Mesenchymal stem cell (in vitro differentiated cells and primary cell): ENCODE measurements at regions not wholly inside any gene's neighbourhood (a gene's known extent, or its start where the extent isn't known, plus 50 kb on each side); places are given as distances from the start of the nearest gene placed in this dataset.

Experiments
- DNase-seq: peaks from one replicate; pipeline ENCODE4 v3.0.0-alpha.2; 2013
- H2AFZ ChIP-seq: one replicate; pipeline ENCODE4 v1.6.1; 2013; ENCODE audit warnings: low read depth, mild to moderate bottlenecking, control low read depth, inconsistent platforms, low read length, moderate library complexity
- H2AK5ac ChIP-seq: 2 replicates; pipeline ENCODE4 v1.6.1; 2013; ENCODE audit warnings: low read length, moderate library complexity, mild to moderate bottlenecking, inconsistent platforms; ENCODE audit not compliant: severe bottlenecking
- H2BK120ac ChIP-seq: one replicate; pipeline ENCODE4 v1.6.1; 2013; ENCODE audit warnings: low read depth, mild to moderate bottlenecking, inconsistent platforms, low read length, moderate library complexity
- H2BK12ac ChIP-seq, 2 experiments: one replicate each; pipeline ENCODE4 v1.6.1; 2013; ENCODE audit warnings: inconsistent platforms in 2 of 2, low read length in 2 of 2, mild to moderate bottlenecking in 2 of 2, moderate library complexity in 2 of 2, control low read depth in 1 of 2
- H2BK15ac ChIP-seq: one replicate; pipeline ENCODE4 v1.6.1; 2013; ENCODE audit warnings: mild to moderate bottlenecking, low read depth, inconsistent platforms; ENCODE audit not compliant: poor library complexity, severe bottlenecking
- H2BK5ac ChIP-seq: 2 replicates; pipeline ENCODE4 v1.6.1; 2013; ENCODE audit warnings: low read depth, mild to moderate bottlenecking, low read length, control low read depth, inconsistent platforms; ENCODE audit not compliant: poor library complexity, severe bottlenecking
- H3K14ac ChIP-seq, 2 experiments: one replicate each; pipeline ENCODE4 v1.6.1; 2013; ENCODE audit warnings: inconsistent platforms in 2 of 2, low read length in 2 of 2, control low read depth in 1 of 2, mild to moderate bottlenecking in 1 of 2, moderate library complexity in 1 of 2
- H3K18ac ChIP-seq, 2 experiments: one replicate each; pipeline ENCODE4 v1.6.1; 2013; ENCODE audit warnings: inconsistent platforms in 2 of 2, low read length in 2 of 2, control low read depth in 1 of 2, low read depth in 1 of 2, mild to moderate bottlenecking in 1 of 2
- H3K23ac ChIP-seq, 2 experiments: one replicate each; pipeline ENCODE4 v1.6.1; 2013; ENCODE audit warnings: inconsistent platforms in 2 of 2, low read length in 2 of 2, mild to moderate bottlenecking in 2 of 2, moderate library complexity in 2 of 2, control low read depth in 1 of 2
- H3K27ac ChIP-seq: 2 replicates; pipeline ENCODE4 v1.5.1; 2013; ENCODE audit warnings: mild to moderate bottlenecking, moderate library complexity, low read length, control low read depth, inconsistent platforms; ENCODE audit not compliant: poor library complexity, severe bottlenecking
- H3K27me3 ChIP-seq, 2 experiments: 2 replicates each; pipeline versions ENCODE4 v1.6.1 to v1.7.0; 2013; ENCODE audit warnings: low read length in 2 of 2, mild to moderate bottlenecking in 2 of 2, moderate library complexity in 2 of 2, control low read depth in 1 of 2, inconsistent platforms in 1 of 2; ENCODE audit not compliant: control insufficient read depth in 1 of 2, insufficient read depth in 1 of 2
- H3K36me3 ChIP-seq, 2 experiments: 2 replicates each; pipeline versions ENCODE4 v1.6.1 to v1.7.0; 2013; ENCODE audit warnings: low read length in 2 of 2, control low read depth in 1 of 2, inconsistent platforms in 1 of 2, low read depth in 1 of 2, mild to moderate bottlenecking in 1 of 2; ENCODE audit not compliant: insufficient read depth in 2 of 2, control insufficient read depth in 1 of 2
- H3K4ac ChIP-seq, 2 experiments: one replicate each; pipeline ENCODE4 v1.6.1; 2013; ENCODE audit warnings: inconsistent platforms in 2 of 2, low read length in 2 of 2, mild to moderate bottlenecking in 2 of 2, moderate library complexity in 2 of 2, control low read depth in 1 of 2, low read depth in 1 of 2
- H3K4me1 ChIP-seq: 2 replicates; pipeline ENCODE4 v1.6.1; 2013; ENCODE audit warnings: low read depth, low read length, control low read depth; ENCODE audit not compliant: control insufficient read depth, insufficient read depth
- H3K4me2 ChIP-seq: 2 replicates; pipeline ENCODE4 v1.6.1; 2013; ENCODE audit warnings: low read length, mild to moderate bottlenecking, inconsistent platforms; ENCODE audit not compliant: poor library complexity, severe bottlenecking
- H3K4me3 ChIP-seq, 2 experiments: 2 replicates each; pipeline versions ENCODE4 v1.5.1 to v1.7.0; 2013; ENCODE audit warnings: low read length in 2 of 2, mild to moderate bottlenecking in 2 of 2, control low read depth in 1 of 2, low read depth in 1 of 2; ENCODE audit not compliant: insufficient read depth in 1 of 2
- H3K79me1 ChIP-seq: replicated peaks from 2 replicates; pipeline ENCODE4 v1.6.1; 2013; ENCODE audit warnings: mild to moderate bottlenecking, control low read depth, low read length, inconsistent platforms; ENCODE audit not compliant: poor library complexity, severe bottlenecking
- H3K9ac ChIP-seq: 2 replicates; pipeline ENCODE4 v1.7.0; 2013; ENCODE audit warnings: mild to moderate bottlenecking, low read length, moderate library complexity
- H3K9me3 ChIP-seq: 2 replicates; pipeline ENCODE4 v1.7.0; 2013; ENCODE audit warnings: mild to moderate bottlenecking, low read length; ENCODE audit not compliant: control insufficient read depth
- H4K8ac ChIP-seq: one replicate; pipeline ENCODE4 v1.6.1; 2013; ENCODE audit warnings: inconsistent platforms, mild to moderate bottlenecking, low read length, moderate library complexity
- H4K91ac ChIP-seq: one replicate; pipeline ENCODE4 v1.6.1; 2013; ENCODE audit warnings: mild to moderate bottlenecking, low read length, inconsistent platforms
- WGBS: methylation state at CpG from one replicate; pipeline ENCODE4 v1.1.7; 2013; ENCODE audit warnings: mixed read lengths; 5-methylcytosine and 5-hydroxymethylcytosine counted together

DNA sequence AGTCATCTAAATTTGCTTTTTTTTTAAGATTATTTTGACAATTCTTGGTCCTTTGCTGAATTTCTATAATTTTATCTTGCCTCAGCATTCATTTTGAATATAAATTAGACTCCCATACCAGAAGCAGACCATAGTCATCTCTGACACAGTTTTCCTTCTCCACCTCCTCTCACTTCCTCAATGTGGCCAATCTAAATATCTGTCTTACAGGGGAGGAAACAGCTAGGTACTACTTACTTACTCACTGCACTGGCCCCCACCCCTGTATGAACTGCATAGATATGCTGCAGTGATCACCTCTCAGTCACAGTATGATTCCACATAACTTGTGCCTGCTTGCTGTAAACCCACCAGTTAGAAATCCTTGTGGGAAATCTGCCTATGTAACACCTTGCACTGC, 665.6 kb downstream of the FGF9 start:
- DNase-seq = no peak
- no peak overlapping the region for H3K23ac ChIP-seq
- no peaks in the 10 kb centered on the region for H3K79me1 ChIP-seq

DNA sequence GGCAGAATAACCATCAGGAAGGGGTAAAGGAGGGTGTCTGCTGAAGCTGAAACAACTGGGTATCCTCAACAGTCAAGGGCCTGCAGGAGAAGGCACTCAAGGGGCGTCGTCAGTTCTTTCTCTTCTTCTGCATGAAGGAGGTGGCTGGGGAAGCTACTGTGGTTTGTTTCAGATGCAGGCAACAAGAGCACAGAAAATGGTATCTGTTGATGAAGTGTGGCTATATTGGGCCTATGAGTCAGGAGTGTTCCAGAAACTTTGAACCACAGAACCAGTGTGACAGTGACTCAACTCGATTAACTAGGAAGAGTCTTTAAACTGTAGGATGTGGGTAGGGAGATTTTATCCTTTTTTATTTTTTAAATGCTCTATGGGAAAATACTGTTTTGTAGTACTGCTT, 686.3 kb downstream of the FGF9 start:
- H3K9ac ChIP-seq = no peak overlapping the region
- peaks cover 15% of the 10 kb centered on the region for H3K9me3 ChIP-seq
- no peaks in the 10 kb centered on the region for H3K79me1 ChIP-seq
- H2BK5ac ChIP-seq = no peak overlapping the region
- H3K4ac ChIP-seq = no peak overlapping the region
- H3K27ac ChIP-seq = no peak overlapping the region
- H3K4me2 ChIP-seq = no peak overlapping the region
- H3K4me1 ChIP-seq = no peaks in the 10 kb centered on the region
- no peaks in the 10 kb centered on the region for H3K27me3 ChIP-seq
- H2AFZ ChIP-seq = no peak overlapping the region
- no peak overlapping the region for H3K14ac ChIP-seq
- H3K18ac ChIP-seq = no peak overlapping the region
- DNase-seq = peak; percentile 14
- no peak overlapping the region for H2BK15ac ChIP-seq
- no peak overlapping the region for H4K8ac ChIP-seq
- no peak overlapping the region for H2BK120ac ChIP-seq
- H3K23ac ChIP-seq = no peak overlapping the region
- H2AK5ac ChIP-seq = no peak overlapping the region
- H2BK12ac ChIP-seq = no peak overlapping the region
- H3K4me3 ChIP-seq = no peak overlapping the region
- no peak overlapping the region for H4K91ac ChIP-seq
- H3K36me3 ChIP-seq = no peaks in the 10 kb centered on the region
- WGBS = 82% methylated on average over 3 of the region's 3 CpGs

More for the DNA sequence above, 665.6 kb downstream of the FGF9 start:
- H2BK15ac ChIP-seq = no peak overlapping the region
- no peaks in the 10 kb centered on the region for H3K27me3 ChIP-seq
- H3K4ac ChIP-seq = no peak overlapping the region
- H2BK120ac ChIP-seq = no peak overlapping the region
- H3K4me3 ChIP-seq = no peak overlapping the region
- H3K18ac ChIP-seq = no peak overlapping the region
- H3K9me3 ChIP-seq = peaks cover 12% of the 10 kb centered on the region
- H3K9ac ChIP-seq = no peak overlapping the region
- H2AFZ ChIP-seq = no peak overlapping the region
- H4K8ac ChIP-seq = no peak overlapping the region
- H2AK5ac ChIP-seq = no peak overlapping the region
- H3K14ac ChIP-seq = no peak overlapping the region
- no peak overlapping the region for H2BK5ac ChIP-seq
- H3K27ac ChIP-seq = no peak overlapping the region
- H4K91ac ChIP-seq = no peak overlapping the region
- no peak overlapping the region for H3K4me2 ChIP-seq
- no peak overlapping the region for H2BK12ac ChIP-seq
- H3K36me3 ChIP-seq = no peaks in the 10 kb centered on the region
- H3K4me1 ChIP-seq = no peaks in the 10 kb centered on the region

DNA sequence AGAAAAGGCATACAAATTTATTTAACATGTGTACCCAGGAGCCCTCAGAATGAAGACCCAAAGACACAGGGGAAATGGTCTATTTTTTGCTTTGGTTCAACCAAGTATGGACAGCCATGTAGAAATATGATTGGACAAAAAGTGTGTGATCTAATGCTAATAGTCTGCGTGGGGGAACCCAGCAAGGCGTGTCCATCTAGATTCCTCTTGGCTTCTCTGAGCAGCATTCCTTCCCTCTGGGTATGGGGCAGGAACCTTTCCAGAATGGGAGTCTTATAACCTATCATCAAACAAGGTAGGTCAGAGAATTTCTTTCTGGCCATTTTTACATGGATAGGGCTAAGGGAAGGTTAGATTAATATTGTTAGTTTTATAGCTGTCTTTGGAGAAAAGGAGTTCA, 698.2 kb downstream of the FGF9 start:
- H3K27me3 ChIP-seq = no peaks in the 10 kb centered on the region
- H2AK5ac ChIP-seq = no peak overlapping the region
- H3K79me1 ChIP-seq = no peaks in the 10 kb centered on the region
- no peak for DNase-seq
- no peak overlapping the region for H3K9ac ChIP-seq
- no peak overlapping the region for H2AFZ ChIP-seq
- no peak overlapping the region for H2BK15ac ChIP-seq
- H3K9me3 ChIP-seq = peaks cover 21% of the 10 kb centered on the region
- H3K4me3 ChIP-seq = no peak overlapping the region
- no peak overlapping the region for H3K14ac ChIP-seq
- H4K8ac ChIP-seq = no peak overlapping the region
- H3K23ac ChIP-seq = no peak overlapping the region
- H3K36me3 ChIP-seq = no peaks in the 10 kb centered on the region
- no peak overlapping the region for H3K4me2 ChIP-seq
- no peak overlapping the region for H2BK5ac ChIP-seq
- 68% methylated on average over 2 of the region's 2 CpGs for WGBS
- H3K27ac ChIP-seq = no peak overlapping the region
- no peaks in the 10 kb centered on the region for H3K4me1 ChIP-seq
- no peak overlapping the region for H2BK12ac ChIP-seq
- H4K91ac ChIP-seq = no peak overlapping the region
- no peak overlapping the region for H2BK120ac ChIP-seq
- H3K18ac ChIP-seq = no peak overlapping the region
- H3K4ac ChIP-seq = no peak overlapping the region

DNA sequence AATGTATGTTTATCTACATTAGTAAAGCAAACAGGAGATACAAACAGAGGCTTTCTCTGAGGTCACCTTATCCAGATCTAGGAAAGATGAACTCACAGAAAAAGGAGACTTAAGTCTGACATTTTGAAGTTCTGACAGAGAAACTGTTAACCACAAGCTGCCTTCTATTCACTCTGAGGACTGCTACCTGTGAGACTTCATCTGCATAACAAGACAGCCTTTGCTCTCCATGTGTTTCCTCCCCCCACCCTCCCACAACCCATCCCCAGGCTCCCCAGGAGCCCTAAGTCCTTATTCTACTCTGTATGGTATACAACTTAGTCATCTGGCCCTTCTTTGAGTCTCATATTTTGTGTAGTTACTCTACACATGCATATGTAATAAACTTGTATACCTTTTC, 699.0 kb downstream of the FGF9 start:
- Histone ChIP-seq H2BK12ac (no peak overlapping the region), H2BK120ac (no peak overlapping the region), H3K9ac (no peak overlapping the region), H2AK5ac (no peak overlapping the region), H3K79me1 (no peaks in the 10 kb centered on the region), H3K23ac (no peak overlapping the region), H3K27me3 (no peaks in the 10 kb centered on the region), H3K4me3 (no peak overlapping the region), H3K27ac (no peak overlapping the region), H3K18ac (no peak overlapping the region), H2BK5ac (no peak overlapping the region), H2AFZ (no peak overlapping the region), H4K8ac (no peak overlapping the region), H3K4me2 (no peak overlapping the region), H3K4ac (no peak overlapping the region), H3K14ac (no peak overlapping the region), H2BK15ac (no peak overlapping the region), H4K91ac (no peak overlapping the region), H3K36me3 (no peaks in the 10 kb centered on the region), H3K4me1 (no peaks in the 10 kb centered on the region), H3K9me3 (peaks cover 14% of the 10 kb centered on the region)
- DNase-seq = no peak
